HepG2 (cell line): ENCODE measurements at regions not wholly inside any gene's neighbourhood (a gene's known extent, or its start where the extent isn't known, plus 50 kb on each side); places are given as distances from the start of the nearest gene placed in this dataset.

Experiments
- CC2D1A ChIP-seq: sonication (generic); formaldehyde crosslinking; IDR thresholded peaks from 2 replicates; pipeline ENCODE4 v1.8.1; 2023; ENCODE audit warnings: mild to moderate bottlenecking, missing genetic modification reagents
- ETS1 ChIP-seq: sonication (generic); formaldehyde crosslinking; IDR thresholded peaks from 2 replicates; pipeline ENCODE4 v1.4.0; 2020; ENCODE audit warnings: missing genetic modification reagents
- HIVEP1 ChIP-seq: sonication (generic); formaldehyde crosslinking; IDR thresholded peaks from 2 replicates; pipeline ENCODE4 v1.4.0; 2020; ENCODE audit warnings: mild to moderate bottlenecking, missing genetic modification reagents
- IRF9 ChIP-seq: sonication (generic); formaldehyde crosslinking; IDR thresholded peaks from 2 replicates; pipeline ENCODE4 v1.8.0; 2022; ENCODE audit warnings: missing genetic modification reagents, mild to moderate bottlenecking, borderline replicate concordance
- KAT8 ChIP-seq: IDR thresholded peaks from 2 replicates; pipeline ENCODE4 v1.6.1; 2016; ENCODE audit warnings: missing genetic modification reagents, missing compliant biosample characterization
- KLF12 ChIP-seq: sonication (generic); formaldehyde crosslinking; IDR thresholded peaks from 2 replicates; pipeline ENCODE4 v1.4.0; 2020; ENCODE audit warnings: missing genetic modification reagents, borderline replicate concordance
- NCOA1 ChIP-seq: sonication (generic); formaldehyde crosslinking; IDR thresholded peaks from 2 replicates; pipeline ENCODE4 v1.9.0; 2021; ENCODE audit warnings: missing genetic modification reagents
- NFYB ChIP-seq: sonication (generic); formaldehyde crosslinking; IDR thresholded peaks from 2 replicates; pipeline ENCODE4 v1.4.0; 2020; ENCODE audit warnings: missing genetic modification reagents
- RBAK ChIP-seq: sonication (generic); formaldehyde crosslinking; IDR thresholded peaks from 2 replicates; pipeline ENCODE4 v1.5.1; 2020; ENCODE audit warnings: mild to moderate bottlenecking, missing genetic modification reagents
- SETDB1 ChIP-seq: sonication (generic); formaldehyde crosslinking; IDR thresholded peaks from 2 replicates; pipeline ENCODE4 v1.5.1; 2020; ENCODE audit warnings: missing genetic modification reagents, mild to moderate bottlenecking, borderline replicate concordance
- SYNCRIP ChIP-seq: fragments of 200-400 bp; formaldehyde crosslinking; IDR thresholded peaks from 2 replicates; pipeline ENCODE4 v1.6.1; 2018; ENCODE audit warnings: mild to moderate bottlenecking, low read depth, low read length; ENCODE audit not compliant: insufficient read depth
- TP53 ChIP-seq: sonication (generic); formaldehyde crosslinking; conservative IDR thresholded peaks from 2 replicates; pipeline ENCODE4 v1.4.0; 2020; ENCODE audit warnings: missing genetic modification reagents
- ZNF160 ChIP-seq: sonication (generic); formaldehyde crosslinking; IDR thresholded peaks from 2 replicates; pipeline ENCODE4 v1.8.0; 2022; ENCODE audit warnings: mild to moderate bottlenecking, inconsistent platforms, missing genetic modification reagents
- ZNF260 ChIP-seq: sonication (generic); formaldehyde crosslinking; IDR thresholded peaks from 2 replicates; pipeline ENCODE4 v1.4.0; 2020; ENCODE audit warnings: missing genetic modification reagents, low read depth, mild to moderate bottlenecking, borderline replicate concordance
- ZNF414 ChIP-seq: sonication (generic); formaldehyde crosslinking; IDR thresholded peaks from 2 replicates; pipeline ENCODE4 v1.5.0; 2020; ENCODE audit warnings: missing genetic modification reagents
- ZNF570 ChIP-seq: sonication (generic); formaldehyde crosslinking; IDR thresholded peaks from 2 replicates; pipeline ENCODE4 v1.4.0; 2020; ENCODE audit warnings: mild to moderate bottlenecking, missing genetic modification reagents, borderline replicate concordance
- ZNF737 ChIP-seq: sonication (generic); formaldehyde crosslinking; IDR thresholded peaks from 2 replicates; pipeline ENCODE4 v1.5.0; 2020; ENCODE audit warnings: missing genetic modification reagents, mild to moderate bottlenecking, borderline replicate concordance
- ZNF816 ChIP-seq: sonication (generic); formaldehyde crosslinking; IDR thresholded peaks from 2 replicates; pipeline ENCODE4 v1.8.0; 2022; ENCODE audit warnings: missing genetic modification reagents, mild to moderate bottlenecking, borderline replicate concordance
- ZNF891 ChIP-seq: sonication (generic); formaldehyde crosslinking; IDR thresholded peaks from 2 replicates; pipeline ENCODE4 v1.5.0; 2020; ENCODE audit warnings: mild to moderate bottlenecking, missing genetic modification reagents
- TF ChIP-seq, protein P1 (sequence below): sonication (generic); formaldehyde crosslinking; IDR thresholded peaks from 2 replicates; pipeline ENCODE4 v1.5.1; 2020; ENCODE audit warnings: mild to moderate bottlenecking, missing genetic modification reagents, borderline replicate concordance
- TF ChIP-seq, protein P2 (sequence below): sonication (generic); formaldehyde crosslinking; IDR thresholded peaks from 2 replicates; pipeline ENCODE4 v1.4.0; 2020; ENCODE audit warnings: mild to moderate bottlenecking, missing genetic modification reagents
- TF ChIP-seq, protein P3 (sequence below): sonication (generic); formaldehyde crosslinking; conservative IDR thresholded peaks from 2 replicates; pipeline ENCODE4 v1.8.0; 2022; ENCODE audit warnings: missing genetic modification reagents

DNA sequence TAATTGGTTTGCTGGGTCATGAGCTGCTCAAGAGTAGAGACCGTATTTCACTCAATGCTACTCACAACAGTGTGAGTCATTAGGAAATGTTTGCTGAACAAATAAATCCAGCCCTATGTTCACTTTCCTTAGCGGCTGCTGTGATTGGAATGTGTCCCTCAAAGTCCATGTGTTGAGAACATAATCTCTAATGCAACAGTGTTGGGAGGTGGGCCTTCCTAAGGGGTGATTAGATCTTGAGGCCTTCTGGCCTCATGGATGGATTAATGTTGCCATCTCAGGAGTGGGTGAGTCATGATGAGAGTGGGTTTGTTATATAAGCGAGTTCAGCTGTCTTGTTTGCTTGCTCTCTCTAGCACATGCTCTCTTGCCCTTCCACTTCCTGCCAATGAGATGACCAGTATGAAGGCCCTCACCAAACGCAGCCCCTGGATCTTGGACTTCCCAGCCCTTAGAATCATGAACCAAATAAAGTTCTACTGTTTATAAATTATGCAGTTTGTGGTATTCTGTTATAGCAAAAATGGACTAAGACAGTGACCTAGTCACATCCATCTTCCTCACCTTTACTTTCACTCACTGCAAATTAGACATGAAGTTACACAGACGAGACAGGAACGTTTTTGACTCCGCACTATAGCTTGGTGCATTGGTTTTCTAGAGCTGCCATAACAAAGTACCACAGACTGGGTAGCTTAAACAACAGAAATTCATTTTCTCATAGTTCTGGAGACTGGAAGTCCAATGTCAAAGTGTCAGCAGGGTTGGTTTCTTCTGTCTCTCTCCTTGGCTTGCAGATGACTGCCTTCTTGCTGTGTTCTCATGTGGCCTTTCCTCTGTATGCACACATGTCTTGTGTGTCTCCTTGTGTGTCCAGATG is 50.9 kb upstream of the FAM169A start (continued):
- TF ChIP-seq, protein P1, sequence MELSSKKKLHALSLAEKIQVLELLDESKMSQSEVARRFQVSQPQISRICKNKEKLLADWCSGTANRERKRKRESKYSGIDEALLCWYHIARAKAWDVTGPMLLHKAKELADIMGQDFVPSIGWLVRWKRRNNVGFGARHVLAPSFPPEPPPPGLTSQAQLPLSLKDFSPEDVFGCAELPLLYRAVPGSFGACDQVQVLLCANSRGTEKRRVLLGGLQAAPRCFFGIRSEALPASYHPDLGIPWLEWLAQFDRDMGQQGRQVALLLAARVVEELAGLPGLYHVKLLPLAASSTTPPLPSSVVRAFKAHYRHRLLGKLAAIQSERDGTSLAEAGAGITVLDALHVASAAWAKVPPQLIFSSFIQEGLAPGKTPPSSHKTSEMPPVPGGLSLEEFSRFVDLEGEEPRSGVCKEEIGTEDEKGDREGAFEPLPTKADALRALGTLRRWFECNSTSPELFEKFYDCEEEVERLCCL, result no peak
- TF ChIP-seq RBAK (CRISPR knock-in tag) (no peak), NCOA1 (no peak; the same call in 1 of the 2 replicates), ZNF414 (CRISPR knock-in tag) (0 out of 2 replicates have a peak, but pooled peaks have one; percentile 51), ZNF891 (CRISPR knock-in tag) (no peak), ZNF570 (no peak), ZNF737 (CRISPR knock-in tag) (no peak), ETS1 (CRISPR knock-in tag) (no peak), SETDB1 (peak; percentile 73; the same call in 1 of the 2 replicates), KLF12 (CRISPR knock-in tag) (no peak), CC2D1A (CRISPR knock-in tag) (no peak), ZNF160 (CRISPR knock-in tag) (peak; percentile 62; the same call in 1 of the 2 replicates), HIVEP1 (peak; percentile 51; the same call in 1 of the 2 replicates), IRF9 (CRISPR knock-in tag) (0 out of 2 replicates have a peak, but pooled peaks have one; percentile 29), NFYB (CRISPR knock-in tag) (0 out of 2 replicates have a peak, but pooled peaks have one; percentile 12), SYNCRIP (no peak), ZNF816 (CRISPR knock-in tag) (0 out of 2 replicates have a peak, but pooled peaks have one; percentile 43), ZNF260 (CRISPR knock-in tag) (no peak), KAT8 (peak; percentile 64; the same call in 1 of the 2 replicates), TP53 (CRISPR knock-in tag) (0 out of 2 replicates have a peak, but pooled peaks have one; percentile 44)
- TF ChIP-seq, protein P2, sequence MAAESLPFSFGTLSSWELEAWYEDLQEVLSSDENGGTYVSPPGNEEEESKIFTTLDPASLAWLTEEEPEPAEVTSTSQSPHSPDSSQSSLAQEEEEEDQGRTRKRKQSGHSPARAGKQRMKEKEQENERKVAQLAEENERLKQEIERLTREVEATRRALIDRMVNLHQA (CRISPR knock-in tag), result no peak
- TF ChIP-seq, protein P3, sequence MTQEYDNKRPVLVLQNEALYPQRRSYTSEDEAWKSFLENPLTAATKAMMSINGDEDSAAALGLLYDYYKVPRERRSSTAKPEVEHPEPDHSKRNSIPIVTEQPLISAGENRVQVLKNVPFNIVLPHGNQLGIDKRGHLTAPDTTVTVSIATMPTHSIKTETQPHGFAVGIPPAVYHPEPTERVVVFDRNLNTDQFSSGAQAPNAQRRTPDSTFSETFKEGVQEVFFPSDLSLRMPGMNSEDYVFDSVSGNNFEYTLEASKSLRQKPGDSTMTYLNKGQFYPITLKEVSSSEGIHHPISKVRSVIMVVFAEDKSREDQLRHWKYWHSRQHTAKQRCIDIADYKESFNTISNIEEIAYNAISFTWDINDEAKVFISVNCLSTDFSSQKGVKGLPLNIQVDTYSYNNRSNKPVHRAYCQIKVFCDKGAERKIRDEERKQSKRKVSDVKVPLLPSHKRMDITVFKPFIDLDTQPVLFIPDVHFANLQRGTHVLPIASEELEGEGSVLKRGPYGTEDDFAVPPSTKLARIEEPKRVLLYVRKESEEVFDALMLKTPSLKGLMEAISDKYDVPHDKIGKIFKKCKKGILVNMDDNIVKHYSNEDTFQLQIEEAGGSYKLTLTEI (CRISPR knock-in tag), result no peak
